Hepatocyte (in vitro differentiated cells): ENCODE measurements at regions not wholly inside any gene's neighbourhood (a gene's known extent, or its start where the extent isn't known, plus 50 kb on each side); places are given as distances from the start of the nearest gene placed in this dataset.

Experiments
- EZH2 ChIP-seq: fragments of 200-600 bp; sonication (generic); IDR thresholded peaks from 2 replicates; pipeline ENCODE4 v1.6.1; 2016; ENCODE audit warnings: antibody characterized with exemption, mild to moderate bottlenecking, borderline replicate concordance
- TF ChIP-seq, protein P1 (sequence below): fragments of 200-600 bp; sonication (generic); IDR thresholded peaks from 2 replicates; pipeline ENCODE4 v1.5.1; 2016; ENCODE audit warnings: antibody characterized with exemption, mild to moderate bottlenecking; ENCODE audit not compliant: poor library complexity

GRCh38 chr1:98001764-98002163, 80.9 kb upstream of the DPYD start:
- TF ChIP-seq, protein P1, sequence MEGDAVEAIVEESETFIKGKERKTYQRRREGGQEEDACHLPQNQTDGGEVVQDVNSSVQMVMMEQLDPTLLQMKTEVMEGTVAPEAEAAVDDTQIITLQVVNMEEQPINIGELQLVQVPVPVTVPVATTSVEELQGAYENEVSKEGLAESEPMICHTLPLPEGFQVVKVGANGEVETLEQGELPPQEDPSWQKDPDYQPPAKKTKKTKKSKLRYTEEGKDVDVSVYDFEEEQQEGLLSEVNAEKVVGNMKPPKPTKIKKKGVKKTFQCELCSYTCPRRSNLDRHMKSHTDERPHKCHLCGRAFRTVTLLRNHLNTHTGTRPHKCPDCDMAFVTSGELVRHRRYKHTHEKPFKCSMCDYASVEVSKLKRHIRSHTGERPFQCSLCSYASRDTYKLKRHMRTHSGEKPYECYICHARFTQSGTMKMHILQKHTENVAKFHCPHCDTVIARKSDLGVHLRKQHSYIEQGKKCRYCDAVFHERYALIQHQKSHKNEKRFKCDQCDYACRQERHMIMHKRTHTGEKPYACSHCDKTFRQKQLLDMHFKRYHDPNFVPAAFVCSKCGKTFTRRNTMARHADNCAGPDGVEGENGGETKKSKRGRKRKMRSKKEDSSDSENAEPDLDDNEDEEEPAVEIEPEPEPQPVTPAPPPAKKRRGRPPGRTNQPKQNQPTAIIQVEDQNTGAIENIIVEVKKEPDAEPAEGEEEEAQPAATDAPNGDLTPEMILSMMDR, result peak; percentile 9
- TF ChIP-seq EZH2, result no peak
